Activated T-helper 9 cell treated with anti-CD3 and anti-CD28 coated beads, Interleukin-2, amount 50 U/mL, for 16 hours (primary cell): ENCODE measurements at regions not wholly inside any gene's neighbourhood (a gene's known extent, or its start where the extent isn't known, plus 50 kb on each side); places are given as distances from the start of the nearest gene placed in this dataset.
"Not testable (repeated sequence)": the region's sequence is repeated elsewhere in the genome, so short reads cannot be mapped to it uniquely, and the experiment has no call there.

Experiments used
- DNase-seq: peaks from one replicate; pipeline ENCODE4 v3.0.0-alpha.2; 2020; ENCODE audit warnings: low read depth

GRCh38 chrX:3919668-3920423, 206.4 kb upstream of the PRKX start:
- DNase-seq, result not testable (repeated sequence)

GRCh38 chrX:3914813-3915212, 201.4 kb upstream of the PRKX start:
- not testable (repeated sequence) for DNase-seq

DNA sequence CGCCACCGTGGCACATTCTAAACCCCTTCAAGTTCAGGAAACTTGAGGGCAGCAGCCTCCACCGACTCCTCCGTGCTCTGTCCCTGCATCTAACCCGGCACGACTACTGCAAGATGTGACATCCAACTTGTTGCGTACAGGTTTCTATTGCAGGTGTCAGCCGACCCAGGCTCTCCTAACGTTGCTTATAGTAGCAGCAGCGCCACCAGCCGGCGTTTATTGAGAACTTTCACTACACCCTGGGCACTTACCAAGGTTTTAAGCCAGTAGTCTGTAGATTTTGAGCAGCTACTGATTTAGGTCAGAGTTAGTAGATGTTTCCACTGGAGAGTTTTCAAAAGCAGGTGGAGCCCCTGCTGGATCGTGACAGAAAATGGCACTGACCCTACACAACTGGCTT, 200.6 kb upstream of the PRKX start:
- not testable (repeated sequence) for DNase-seq

GRCh38 chrX:3911012-3911411, 197.6 kb upstream of the PRKX start:
- not testable (repeated sequence) for DNase-seq

GRCh38 chrX:3910611-3911010, 197.2 kb upstream of the PRKX start:
- DNase-seq, result not testable (repeated sequence)

DNA sequence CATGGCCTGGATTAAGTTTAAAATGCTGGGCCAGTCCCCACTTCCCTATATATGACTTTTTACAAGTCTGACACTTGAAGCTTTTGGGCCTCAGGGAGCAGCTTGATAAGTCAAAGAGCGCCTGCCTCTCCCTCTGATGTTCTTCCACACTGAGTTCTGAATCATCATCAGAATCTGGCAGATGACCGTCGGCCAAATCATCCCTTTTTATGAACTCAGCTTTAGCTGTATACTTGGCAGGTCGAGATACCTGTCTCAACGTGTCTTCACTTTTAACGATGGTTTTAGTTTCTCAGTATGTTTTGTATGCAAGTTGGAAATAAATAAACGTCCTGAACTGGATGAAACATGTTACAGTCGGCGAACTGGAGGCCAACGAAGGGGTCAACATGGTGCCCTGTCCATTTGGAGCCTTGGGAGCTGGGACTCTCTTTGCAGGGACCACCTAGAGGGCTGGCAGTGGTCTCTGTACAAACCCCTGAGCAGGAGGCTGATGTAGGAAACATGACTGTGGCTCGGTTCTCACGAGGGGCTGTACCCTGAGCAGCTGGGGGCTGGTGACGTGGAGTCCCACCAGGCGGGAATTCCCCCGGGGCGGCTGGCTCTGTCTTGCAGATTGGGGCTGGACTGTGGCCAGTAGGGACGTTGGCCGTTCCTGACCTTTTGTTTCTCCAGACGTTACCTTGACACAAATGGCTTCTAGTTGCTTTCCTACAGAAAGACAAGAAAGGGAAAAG, 192.2 kb upstream of the PRKX start:
- not testable (repeated sequence) for DNase-seq

- DNase-seq, result not testable (repeated sequence)
Observed at GRCh38 chrX:3902222-3902621, 188.8 kb upstream of the PRKX start.

GRCh38 chrX:3896755-3897154, 183.3 kb upstream of the PRKX start:
- not testable (repeated sequence) for DNase-seq

GRCh38 chrX:3882553-3882920, 169.1 kb upstream of the PRKX start:
- DNase-seq, result not testable (repeated sequence)

GRCh38 chrX:3881898-3882552, 168.6 kb upstream of the PRKX start:
- not testable (repeated sequence) for DNase-seq

DNA sequence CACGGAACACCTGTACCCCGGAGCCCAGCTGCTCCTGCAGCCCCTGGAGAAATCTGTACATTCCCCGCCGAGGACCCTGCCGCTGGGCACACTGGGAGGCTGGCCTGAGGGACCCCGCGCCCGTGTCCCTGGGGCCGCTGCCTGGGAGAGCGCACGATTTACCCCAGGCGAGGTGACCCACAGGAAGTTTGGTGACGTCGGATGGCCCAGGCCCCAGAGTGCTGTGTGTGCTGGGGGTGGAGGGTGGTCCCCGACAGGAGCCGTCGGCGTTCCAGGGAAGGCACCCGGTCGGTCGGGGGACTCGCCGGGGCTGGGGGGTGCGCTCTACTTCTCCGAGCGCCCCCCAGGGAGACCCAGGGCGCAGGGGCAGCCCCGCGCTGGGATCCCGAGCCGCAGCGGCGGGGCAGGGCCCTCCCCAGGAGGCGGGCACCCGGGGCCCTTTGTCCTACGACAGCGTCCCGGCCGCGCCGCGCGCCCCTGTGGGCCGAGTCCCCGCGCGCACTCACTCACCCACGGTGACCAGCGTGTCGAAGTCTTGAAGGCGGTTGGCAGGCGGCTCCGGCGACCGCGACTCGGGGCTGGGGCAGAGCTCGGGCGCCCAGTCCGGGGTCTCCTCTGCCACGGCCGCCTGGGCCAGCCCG, 167.9 kb upstream of the PRKX start:
- not testable (repeated sequence) for DNase-seq

DNA sequence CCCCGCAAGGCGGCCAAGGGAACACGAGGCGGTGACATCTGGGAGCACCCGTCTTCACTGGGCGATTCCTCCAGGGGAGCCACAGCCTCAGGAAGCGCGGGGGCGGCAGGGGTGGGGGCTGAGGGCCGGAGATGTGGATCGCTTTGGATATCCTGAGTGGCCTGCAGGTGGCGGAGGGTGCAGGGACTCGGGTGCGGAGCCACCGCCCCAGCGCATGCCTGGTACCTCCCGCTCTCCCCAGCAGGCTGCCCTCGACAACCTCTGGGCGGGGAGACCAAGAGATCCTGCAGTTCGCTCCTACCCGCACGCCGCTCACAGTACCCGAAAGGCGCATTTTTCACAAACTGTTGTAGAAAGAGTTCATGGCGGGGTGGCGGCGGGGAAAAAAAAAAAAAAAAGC, 162.9 kb upstream of the PRKX start:
- DNase-seq, result not testable (repeated sequence)

DNA sequence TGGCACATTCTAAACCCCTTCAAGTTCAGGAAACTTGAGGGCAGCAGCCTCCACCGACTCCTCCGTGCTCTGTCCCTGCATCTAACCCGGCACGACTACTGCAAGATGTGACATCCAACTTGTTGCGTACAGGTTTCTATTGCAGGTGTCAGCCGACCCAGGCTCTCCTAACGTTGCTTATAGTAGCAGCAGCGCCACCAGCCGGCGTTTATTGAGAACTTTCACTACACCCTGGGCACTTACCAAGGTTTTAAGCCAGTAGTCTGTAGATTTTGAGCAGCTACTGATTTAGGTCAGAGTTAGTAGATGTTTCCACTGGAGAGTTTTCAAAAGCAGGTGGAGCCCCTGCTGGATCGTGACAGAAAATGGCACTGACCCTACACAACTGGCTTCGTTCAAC, 162.2 kb upstream of the PRKX start:
- not testable (repeated sequence) for DNase-seq

- DNase-seq, result not testable (repeated sequence)
Observed at GRCh38 chrX:3872226-3872879, 158.9 kb upstream of the PRKX start.

- not testable (repeated sequence) for DNase-seq
Observed at GRCh38 chrX:3867067-3867831, 153.8 kb upstream of the PRKX start.

- DNase-seq, result not testable (repeated sequence)
Observed at GRCh38 chrX:3858332-3858731, 144.9 kb upstream of the PRKX start.

DNA sequence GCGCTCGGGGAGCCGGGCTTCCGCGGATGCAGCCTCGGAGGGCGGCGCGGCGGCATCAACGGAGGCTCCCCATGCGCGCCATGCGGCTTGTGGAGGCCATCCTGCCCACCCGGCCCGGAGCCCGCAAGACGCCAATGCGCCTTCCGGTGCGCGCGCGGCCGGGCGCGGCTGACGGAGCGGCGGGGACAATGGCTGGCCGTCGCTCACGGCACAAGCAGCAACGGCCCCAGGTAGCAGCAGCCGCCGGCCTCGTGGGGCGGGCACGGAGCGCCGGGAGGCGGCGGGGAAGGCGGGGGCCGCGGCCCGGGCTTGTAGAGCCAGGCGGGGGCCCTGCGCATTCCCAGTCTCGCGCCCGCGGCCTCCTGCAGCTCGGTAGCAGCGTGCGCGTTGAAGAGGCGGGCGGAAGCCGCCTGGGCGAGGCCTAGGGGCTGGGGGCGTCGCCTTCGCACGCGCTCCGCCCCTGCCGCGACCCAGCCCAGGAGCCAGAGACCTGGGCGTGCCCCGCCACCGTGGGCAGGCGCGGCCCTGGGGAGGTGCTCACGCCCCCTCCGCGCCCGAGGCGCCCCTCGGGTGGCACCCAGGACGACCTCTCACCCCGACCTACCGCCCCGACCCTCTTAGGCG, 130.2 kb upstream of the PRKX start:
- not testable (repeated sequence) for DNase-seq

DNA sequence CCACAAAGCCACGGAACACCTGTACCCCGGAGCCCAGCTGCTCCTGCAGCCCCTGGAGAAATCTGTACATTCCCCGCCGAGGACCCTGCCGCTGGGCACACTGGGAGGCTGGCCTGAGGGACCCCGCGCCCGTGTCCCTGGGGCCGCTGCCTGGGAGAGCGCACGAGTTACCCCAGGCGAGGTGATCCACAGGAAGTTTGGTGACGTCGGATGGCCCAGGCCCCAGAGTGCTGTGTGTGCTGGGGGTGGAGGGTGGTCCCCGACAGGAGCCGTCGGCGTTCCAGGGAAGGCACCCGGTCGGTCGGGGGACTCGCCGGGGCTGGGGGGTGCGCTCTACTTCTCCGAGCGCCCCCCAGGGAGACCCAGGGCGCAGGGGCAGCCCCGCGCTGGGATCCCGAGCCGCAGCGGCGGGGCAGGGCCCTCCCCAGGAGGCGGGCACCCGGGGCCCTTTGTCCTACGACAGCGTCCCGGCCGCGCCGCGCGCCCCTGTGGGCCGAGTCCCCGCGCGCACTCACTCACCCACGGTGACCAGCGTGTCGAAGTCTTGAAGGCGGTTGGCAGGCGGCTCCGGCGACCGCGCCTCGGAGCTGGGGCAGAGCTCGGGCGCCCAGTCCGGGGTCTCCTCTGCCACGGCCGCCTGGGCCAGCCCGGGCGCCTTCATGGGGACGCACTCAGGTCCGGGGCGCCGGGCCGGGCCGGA, 129.5 kb upstream of the PRKX start:
- DNase-seq, result peak; percentile 12

DNA sequence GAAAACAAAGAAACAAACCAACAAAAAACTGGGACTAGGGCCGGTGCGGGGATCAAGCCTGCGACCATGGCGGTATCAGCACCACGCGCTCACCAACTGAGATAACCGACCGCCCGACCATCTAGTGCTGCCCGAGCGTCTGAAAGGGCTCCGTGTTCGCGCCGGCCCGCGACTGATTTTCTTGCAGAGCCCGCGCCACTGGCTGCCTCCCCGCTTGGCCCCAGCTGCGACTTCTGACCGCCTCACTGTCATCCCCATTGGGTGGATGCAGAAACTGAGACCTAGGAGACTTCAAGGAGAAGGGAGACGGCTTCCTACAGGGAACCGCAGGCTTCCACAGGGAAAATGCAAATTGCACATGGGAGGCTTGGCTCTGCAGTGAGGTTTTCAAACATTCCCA, 125.3 kb upstream of the PRKX start:
- not testable (repeated sequence) for DNase-seq
